Activated naive CD4-positive, alpha-beta T cell treated with anti-CD3 and anti-CD28 coated beads, Interleukin-2, amount 50 U/mL, for 72 hours (primary cell): ENCODE measurements at regions not wholly inside any gene's neighbourhood (a gene's known extent, or its start where the extent isn't known, plus 50 kb on each side); places are given as distances from the start of the nearest gene placed in this dataset.

Experiments
- ATAC-seq, 2 donors: fragments of 150-1000 bp; cut with Tn5 transposase; 2 replicates each; pipeline ENCODE4 v1.10.0; 2021; ENCODE audit warnings: mild to moderate bottlenecking in 2 of 2, moderate library complexity in 2 of 2
- DNase-seq, 2 donors: peaks; one replicate each; pipeline ENCODE4 v3.0.0; 2021 to 2022; ENCODE audit warnings: low spot score in 2 of 2
- H3K27ac Mint-ChIP-seq, 2 donors: one replicate each; pipeline ENCODE4 v1.8.0; 2022; ENCODE audit warnings: mild to moderate bottlenecking in 2 of 2, mixed read lengths in 2 of 2
- H3K36me3 Mint-ChIP-seq, 2 donors: one replicate each; pipeline ENCODE4 v1.8.0; 2022; ENCODE audit warnings: mixed read lengths in 2 of 2
- H3K9me3 Mint-ChIP-seq, 2 donors: one replicate each; pipeline ENCODE4 v1.8.0; 2022; ENCODE audit warnings: mixed read lengths in 2 of 2

- no peak overlapping the region for H3K27ac Mint-ChIP-seq
- no peak for DNase-seq
- peaks cover 8 to 9% of the 10 kb centered on the region in 2 donors for H3K9me3 Mint-ChIP-seq
- no peak for ATAC-seq
- H3K36me3 Mint-ChIP-seq, result no peaks in the 10 kb centered on the region
Observed at GRCh38 chr4:117284736-117285135, 199.4 kb upstream of the TRAM1L1 start.

DNA sequence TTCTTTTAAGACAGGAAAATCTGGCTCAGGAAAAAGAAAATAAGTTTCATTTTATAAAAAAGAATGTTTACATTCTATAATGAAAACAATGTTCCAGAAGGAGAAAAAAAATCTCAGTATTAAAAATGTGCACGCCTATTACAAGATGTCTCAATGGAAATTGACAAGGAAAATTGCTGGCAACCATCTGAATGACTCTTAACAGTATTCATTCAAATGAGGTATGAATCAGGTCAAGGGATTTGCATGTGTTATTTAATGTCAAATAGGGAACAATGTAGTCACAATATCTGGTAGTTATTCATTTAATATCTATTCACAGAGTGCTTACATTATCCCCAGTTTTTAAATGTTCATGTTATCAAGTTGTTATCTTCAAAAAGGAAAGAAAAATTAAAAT lies 208.4 kb upstream of the TRAM1L1 start:
- ATAC-seq (no peak), DNase-seq (no peak)
- Mint-ChIP-seq H3K36me3 (no peaks in the 10 kb centered on the region), H3K9me3 (peaks cover 5 to 6% of the 10 kb centered on the region in 2 donors), H3K27ac (no peak overlapping the region)

DNA sequence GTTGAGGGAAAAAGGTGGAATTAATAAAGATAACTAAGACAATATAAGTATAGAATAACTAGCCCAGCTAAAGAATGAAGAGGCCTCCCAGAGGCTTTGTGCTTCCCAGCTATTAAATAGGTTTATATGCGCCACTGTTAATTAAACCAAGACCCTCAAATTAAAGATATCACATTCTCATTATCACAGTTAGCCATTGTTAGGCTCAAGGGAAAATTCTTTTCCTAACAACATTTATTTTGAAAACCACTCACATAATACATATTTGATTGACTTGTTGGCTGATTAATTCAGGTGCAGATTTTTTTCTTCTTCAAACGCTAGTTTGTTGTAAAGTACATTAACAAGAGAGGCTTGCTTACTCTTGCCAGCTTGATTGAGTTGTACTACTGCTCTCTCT lies 216.8 kb upstream of the TRAM1L1 start:
- ATAC-seq, result no peak
- H3K9me3 Mint-ChIP-seq, result peaks cover 3 to 9% of the 10 kb centered on the region in 2 donors
- H3K36me3 Mint-ChIP-seq, result no peaks in the 10 kb centered on the region
- DNase-seq, result no peak
- H3K27ac Mint-ChIP-seq, result no peak overlapping the region

GRCh38 chr4:117311215-117311614 lies 225.8 kb upstream of the TRAM1L1 start:
- ATAC-seq, result no peak
- no peaks in the 10 kb centered on the region for H3K36me3 Mint-ChIP-seq
- no peak for DNase-seq
- peaks cover 16 to 17% of the 10 kb centered on the region in 2 donors for H3K9me3 Mint-ChIP-seq
- no peak overlapping the region for H3K27ac Mint-ChIP-seq

DNA sequence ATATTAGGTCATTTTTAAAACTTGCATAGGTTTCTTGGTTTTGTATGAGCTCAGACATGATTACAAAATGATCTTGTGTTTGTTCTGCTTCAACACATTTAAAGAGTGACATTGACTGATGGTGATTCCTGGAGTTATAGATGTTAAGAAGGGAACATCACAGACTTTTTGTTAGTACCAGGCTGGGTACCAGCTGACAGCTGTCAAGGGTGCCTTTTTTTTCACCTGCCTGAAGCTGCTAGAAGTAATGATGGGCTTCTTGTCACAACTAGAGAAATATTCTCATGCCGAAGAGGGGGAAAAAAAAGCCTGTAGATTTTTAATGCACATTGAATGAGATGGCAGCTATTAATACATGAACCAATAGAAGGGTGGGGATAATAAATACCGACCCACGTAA lies 226.6 kb upstream of the TRAM1L1 start:
- no peak overlapping the region for H3K27ac Mint-ChIP-seq
- no peaks in the 10 kb centered on the region for H3K36me3 Mint-ChIP-seq
- DNase-seq (no peak), ATAC-seq (no peak)
- H3K9me3 Mint-ChIP-seq, result peaks cover 16 to 17% of the 10 kb centered on the region in 2 donors

- no peaks in the 10 kb centered on the region for H3K36me3 Mint-ChIP-seq
- H3K9me3 Mint-ChIP-seq, result peaks cover 3 to 4% of the 10 kb centered on the region in 2 donors
- DNase-seq (no peak), ATAC-seq (no peak)
- peak overlapping the region in 1 of 2 donors; percentile 79 for H3K27ac Mint-ChIP-seq
Observed at GRCh38 chr4:117324851-117325491, 239.6 kb upstream of the TRAM1L1 start.

- DNase-seq, result no peak
- H3K9me3 Mint-ChIP-seq, result peaks cover 3 to 4% of the 10 kb centered on the region in 2 donors
- H3K36me3 Mint-ChIP-seq, result no peaks in the 10 kb centered on the region
- H3K27ac Mint-ChIP-seq, result no peak overlapping the region
- no peak for ATAC-seq
Observed at GRCh38 chr4:117326091-117326490, 240.7 kb upstream of the TRAM1L1 start.

GRCh38 chr4:117327491-117327890 lies 242.1 kb upstream of the TRAM1L1 start:
- Mint-ChIP-seq H3K9me3 (peaks cover 3 to 4% of the 10 kb centered on the region in 2 donors), H3K36me3 (no peaks in the 10 kb centered on the region), H3K27ac (no peak overlapping the region)
- ATAC-seq (no peak), DNase-seq (no peak)

- Mint-ChIP-seq H3K9me3 (peaks cover 3 to 4% of the 10 kb centered on the region in 2 donors), H3K36me3 (no peaks in the 10 kb centered on the region), H3K27ac (no peak overlapping the region)
- ATAC-seq (no peak), DNase-seq (no peak)
Observed at GRCh38 chr4:117328333-117328732, 243.0 kb upstream of the TRAM1L1 start.

DNA sequence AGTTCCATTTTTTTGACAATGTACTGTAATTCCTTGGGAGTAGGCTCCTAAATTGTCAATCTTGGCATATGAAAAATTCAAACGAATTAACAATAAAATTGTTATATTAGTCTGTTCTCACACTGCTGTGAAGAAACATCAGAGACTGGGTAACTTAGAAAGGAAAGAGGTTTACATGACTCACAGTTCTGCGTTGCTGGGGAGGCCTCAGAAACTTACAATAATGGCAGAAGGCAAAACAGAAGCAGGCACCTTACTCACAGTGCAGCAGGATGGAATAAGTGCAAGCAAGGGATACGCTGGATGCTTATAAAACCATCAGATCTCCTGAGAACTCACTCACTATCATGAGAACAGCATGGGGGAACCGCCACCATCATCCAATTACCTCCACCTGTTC lies 246.4 kb upstream of the TRAM1L1 start:
- DNase-seq, result no peak
- Mint-ChIP-seq H3K9me3 (no peaks in the 10 kb centered on the region), H3K27ac (no peak overlapping the region), H3K36me3 (no peaks in the 10 kb centered on the region)
- ATAC-seq, result no peak

DNA sequence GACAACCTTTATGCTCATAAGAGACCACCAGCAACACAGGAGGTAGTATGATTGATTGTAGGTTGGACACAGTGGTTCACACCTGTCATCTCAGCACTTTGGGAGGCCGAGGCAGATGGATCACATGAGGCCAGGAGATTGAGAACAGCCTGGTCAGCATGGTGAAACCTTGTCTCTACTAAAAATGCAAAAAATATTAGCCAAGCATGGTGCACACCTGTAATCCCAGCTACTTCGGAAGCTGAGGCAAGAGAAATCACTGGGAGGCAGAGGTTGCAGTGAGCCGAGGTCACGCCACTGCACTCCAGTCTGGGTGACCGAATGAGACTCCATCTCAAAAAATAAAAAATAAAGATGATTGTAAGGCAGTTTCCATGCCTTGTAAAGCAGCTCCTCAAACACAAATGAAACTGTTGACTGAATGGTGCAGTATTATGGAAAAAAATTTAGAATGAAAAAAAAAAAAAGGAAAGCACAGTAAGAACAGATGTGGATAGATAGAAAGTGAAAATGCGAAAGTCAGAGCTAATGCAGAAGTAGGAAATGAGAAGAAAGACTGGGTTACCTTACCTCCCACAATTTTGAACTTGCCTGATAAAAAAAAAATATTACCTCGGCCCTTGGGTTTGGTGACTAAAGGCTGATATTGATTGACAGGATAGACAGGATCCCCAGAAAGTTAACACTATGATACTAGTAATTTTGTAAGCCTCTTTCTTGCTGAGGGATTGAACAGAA lies 249.2 kb upstream of the TRAM1L1 start:
- DNase-seq, result no peak
- peaks cover 4 to 5% of the 10 kb centered on the region in 2 donors for H3K9me3 Mint-ChIP-seq
- no peak for ATAC-seq
- no peak overlapping the region for H3K27ac Mint-ChIP-seq
- no peaks in the 10 kb centered on the region for H3K36me3 Mint-ChIP-seq

DNA sequence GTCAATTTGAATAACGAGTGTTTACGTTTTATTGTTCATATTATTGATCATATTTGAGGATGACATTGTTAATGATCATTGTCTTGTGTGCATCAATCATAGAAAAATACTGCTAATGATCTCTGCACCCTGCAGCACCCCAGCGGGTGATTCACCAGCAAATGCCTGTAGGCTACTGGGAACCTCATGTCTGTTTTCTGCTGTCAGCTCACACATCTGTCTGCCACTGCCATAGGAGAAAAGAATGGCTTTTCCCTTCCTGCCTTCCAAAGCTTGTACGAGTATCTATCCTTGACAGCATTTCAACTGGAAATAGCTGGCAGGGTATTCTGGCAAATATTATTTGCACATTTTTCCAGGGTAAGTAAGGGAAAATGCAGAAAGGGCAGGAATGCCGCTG lies 272.1 kb upstream of the TRAM1L1 start:
- ATAC-seq (no peak), DNase-seq (no peak)
- Mint-ChIP-seq H3K27ac (no peak overlapping the region), H3K36me3 (no peaks in the 10 kb centered on the region), H3K9me3 (peaks cover 4% of the 10 kb centered on the region in 2 donors)

- no peak for DNase-seq
- H3K36me3 Mint-ChIP-seq, result no peaks in the 10 kb centered on the region
- no peak for ATAC-seq
- H3K9me3 Mint-ChIP-seq, result peaks cover 4% of the 10 kb centered on the region in 2 donors
- H3K27ac Mint-ChIP-seq, result no peak overlapping the region
Observed at GRCh38 chr4:117357866-117358265, 272.5 kb upstream of the TRAM1L1 start.

- no peaks in the 10 kb centered on the region for H3K36me3 Mint-ChIP-seq
- H3K27ac Mint-ChIP-seq, result no peak overlapping the region
- DNase-seq (no peak), ATAC-seq (no peak)
- H3K9me3 Mint-ChIP-seq, result peaks cover 7 to 12% of the 10 kb centered on the region in 2 donors
Observed at GRCh38 chr4:117370944-117371668, 285.7 kb upstream of the TRAM1L1 start.

GRCh38 chr4:117375101-117375500 lies 289.7 kb upstream of the TRAM1L1 start:
- no peak for ATAC-seq
- Mint-ChIP-seq H3K36me3 (no peaks in the 10 kb centered on the region), H3K9me3 (peaks cover 11 to 12% of the 10 kb centered on the region in 2 donors), H3K27ac (no peak overlapping the region)
- DNase-seq, result no peak

- Mint-ChIP-seq H3K27ac (no peak overlapping the region), H3K36me3 (no peaks in the 10 kb centered on the region), H3K9me3 (peaks cover 0 to 4% of the 10 kb centered on the region in 2 donors)
- no peak for DNase-seq
- no peak for ATAC-seq
Observed at GRCh38 chr4:117376692-117377091, 291.3 kb upstream of the TRAM1L1 start.

DNA sequence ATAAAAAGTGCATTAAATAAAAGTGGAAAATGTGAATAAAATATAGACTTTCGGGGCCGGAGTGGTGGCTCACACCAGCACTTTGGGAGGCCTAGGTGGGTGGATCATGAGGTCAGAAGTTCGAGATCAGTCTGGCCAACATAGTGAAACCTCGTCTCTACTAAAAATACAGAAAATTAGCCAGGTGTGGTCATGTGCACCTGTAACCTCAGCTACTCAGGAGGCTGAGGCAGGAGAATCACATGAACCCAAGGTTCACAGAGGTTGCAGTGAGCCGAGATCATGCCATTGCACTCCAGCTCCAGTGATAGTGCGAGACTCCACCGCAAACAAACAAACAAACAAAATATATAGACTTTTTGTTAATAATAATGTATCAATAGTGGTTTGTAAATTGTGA lies 293.6 kb upstream of the TRAM1L1 start:
- Mint-ChIP-seq H3K9me3 (peaks cover 0 to 4% of the 10 kb centered on the region in 2 donors), H3K27ac (no peak overlapping the region), H3K36me3 (no peaks in the 10 kb centered on the region)
- ATAC-seq (no peak), DNase-seq (no peak)
